ENCODE measurements at regions not wholly inside any gene's neighbourhood (a gene's known extent, or its start where the extent isn't known, plus 50 kb on each side); places are given as distances from the start of the nearest gene placed in this dataset.
"Not testable (repeated sequence)": the region's sequence is repeated elsewhere in the genome, so short reads cannot be mapped to it uniquely, and the experiment has no call there.

DNA sequence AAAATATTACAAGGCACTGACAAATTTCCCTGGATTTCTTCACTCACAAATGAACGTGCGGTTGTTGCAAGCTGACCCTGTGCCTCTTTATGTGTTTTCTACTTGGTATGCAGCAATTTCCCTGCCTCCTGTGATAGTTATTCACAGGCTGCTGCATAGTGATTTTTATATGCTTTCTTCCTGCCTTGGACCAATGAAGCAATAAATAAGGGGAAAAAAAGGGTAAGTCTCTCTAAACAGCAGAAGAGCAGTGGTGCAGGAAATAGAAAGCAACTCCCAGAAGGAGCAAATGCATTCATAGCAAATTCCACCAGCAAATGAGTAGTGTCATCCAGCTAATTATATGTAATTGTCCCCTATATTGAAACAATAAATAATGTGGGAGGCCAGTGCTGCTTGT is 737.9 kb downstream of the GALC start:
- Mint-ChIP-seq H3K36me3 (ENCODE audit: low read depth) (no peaks in the 10 kb centered on the region), H3K4me1 (ENCODE audit: low read depth) (no peaks in the 10 kb centered on the region), H3K27me3 (no peaks in the 10 kb centered on the region), H3K27ac (no peak overlapping the region), H3K4me3 (no peak overlapping the region), H3K9me3 (peaks cover 17% of the 10 kb centered on the region)

DNA sequence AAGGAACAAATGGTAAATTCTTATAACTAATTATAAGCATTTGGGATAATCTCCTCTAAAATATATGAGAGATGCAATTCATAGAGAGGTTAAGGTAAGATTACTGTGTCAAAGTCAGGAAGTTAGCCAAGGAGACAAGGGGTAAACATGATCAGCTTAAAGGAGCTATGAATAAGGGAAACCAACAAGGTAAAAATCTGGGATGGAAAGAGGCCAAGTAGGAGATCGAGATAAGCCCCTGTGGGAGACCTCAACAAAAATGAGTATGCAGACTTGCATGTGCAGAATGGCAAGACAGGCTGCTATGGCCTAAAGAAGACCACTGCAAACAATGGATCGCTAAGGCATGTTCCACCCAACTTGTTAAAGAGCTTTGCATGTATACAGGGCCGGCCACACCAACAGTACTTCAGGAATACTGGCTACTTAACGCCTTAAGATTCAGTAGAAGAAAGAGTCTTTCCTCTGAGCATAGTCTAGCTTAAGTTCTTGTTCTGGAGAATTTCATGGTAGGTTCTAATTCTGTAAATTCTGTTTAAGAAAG is 738.6 kb downstream of the GALC start:
- Mint-ChIP-seq H3K4me1 (ENCODE audit: low read depth) (no peaks in the 10 kb centered on the region), H3K4me3 (no peak overlapping the region), H3K27ac (no peak overlapping the region), H3K9me3 (peaks cover 10% of the 10 kb centered on the region), H3K36me3 (ENCODE audit: low read depth) (no peaks in the 10 kb centered on the region), H3K27me3 (no peaks in the 10 kb centered on the region)

DNA sequence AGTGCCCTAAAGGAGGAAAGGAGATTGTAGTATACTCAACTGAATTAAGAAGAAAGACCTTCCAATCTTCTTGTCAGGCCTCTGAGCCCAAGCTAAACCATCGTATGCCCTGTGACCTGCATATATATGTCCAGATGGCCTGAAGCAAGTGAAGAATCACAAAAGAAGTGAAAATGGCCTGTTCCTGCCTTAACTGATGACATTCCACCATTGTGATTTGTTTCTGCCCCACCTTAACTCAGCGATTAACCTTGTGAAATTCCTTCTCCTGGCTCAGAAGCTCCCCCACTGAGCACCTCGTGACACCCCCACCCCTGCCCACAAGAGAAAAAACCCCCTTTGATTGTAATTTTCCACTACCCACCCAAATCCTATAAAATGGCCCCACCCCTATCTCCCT is 739.2 kb downstream of the GALC start:
- not testable (repeated sequence) for H3K4me3 Mint-ChIP-seq; H3K36me3 Mint-ChIP-seq (ENCODE audit: low read depth); H3K27ac Mint-ChIP-seq; H3K4me1 Mint-ChIP-seq (ENCODE audit: low read depth); H3K27me3 Mint-ChIP-seq; H3K9me3 Mint-ChIP-seq

DNA sequence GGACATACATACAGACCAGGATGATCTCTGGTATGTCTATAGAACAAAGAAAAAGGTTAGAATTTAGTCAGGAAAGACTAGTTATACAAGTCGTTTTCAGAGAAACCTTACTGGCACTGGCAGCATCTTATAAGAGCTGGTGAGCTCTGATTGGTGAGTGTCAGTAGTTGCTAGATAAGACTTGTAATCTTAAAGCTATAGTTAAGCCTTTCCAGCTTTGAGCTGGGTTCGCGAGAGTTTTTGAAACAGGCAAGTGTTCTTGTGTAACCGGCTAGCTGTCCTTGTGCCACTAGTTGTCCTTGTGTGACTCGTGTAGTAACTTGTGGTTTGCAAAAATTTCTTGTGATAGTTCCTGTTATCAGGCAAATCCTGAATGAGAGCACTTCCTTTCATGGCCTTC is 740.9 kb downstream of the GALC start:
- Mint-ChIP-seq H3K27me3 (no peaks in the 10 kb centered on the region), H3K4me1 (ENCODE audit: low read depth) (no peaks in the 10 kb centered on the region), H3K27ac (no peak overlapping the region), H3K4me3 (no peak overlapping the region), H3K9me3 (peaks cover 15% of the 10 kb centered on the region), H3K36me3 (ENCODE audit: low read depth) (no peaks in the 10 kb centered on the region)

DNA sequence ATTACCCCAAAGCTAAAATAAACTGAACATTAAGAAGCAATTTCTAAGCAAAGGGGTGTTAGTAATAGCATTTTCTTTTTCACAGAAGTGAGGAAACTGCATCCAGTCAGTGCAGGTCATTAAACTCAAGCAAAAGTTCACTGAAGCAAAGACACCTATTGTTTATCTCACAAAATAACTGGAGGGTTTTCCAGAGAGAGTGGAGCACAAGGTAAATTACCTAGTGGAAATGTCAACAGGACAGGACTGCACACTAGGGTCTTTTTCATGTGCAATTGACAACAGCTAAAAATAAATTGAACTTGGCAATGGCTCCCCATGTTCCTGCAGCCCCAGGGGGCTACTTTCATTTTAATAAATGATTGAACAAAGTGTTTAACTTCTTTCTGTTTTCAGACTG is 742.0 kb downstream of the GALC start:
- no peaks in the 10 kb centered on the region for H3K27me3 Mint-ChIP-seq
- no peaks in the 10 kb centered on the region for H3K36me3 Mint-ChIP-seq (ENCODE audit: low read depth)
- no peak overlapping the region for H3K27ac Mint-ChIP-seq

DNA sequence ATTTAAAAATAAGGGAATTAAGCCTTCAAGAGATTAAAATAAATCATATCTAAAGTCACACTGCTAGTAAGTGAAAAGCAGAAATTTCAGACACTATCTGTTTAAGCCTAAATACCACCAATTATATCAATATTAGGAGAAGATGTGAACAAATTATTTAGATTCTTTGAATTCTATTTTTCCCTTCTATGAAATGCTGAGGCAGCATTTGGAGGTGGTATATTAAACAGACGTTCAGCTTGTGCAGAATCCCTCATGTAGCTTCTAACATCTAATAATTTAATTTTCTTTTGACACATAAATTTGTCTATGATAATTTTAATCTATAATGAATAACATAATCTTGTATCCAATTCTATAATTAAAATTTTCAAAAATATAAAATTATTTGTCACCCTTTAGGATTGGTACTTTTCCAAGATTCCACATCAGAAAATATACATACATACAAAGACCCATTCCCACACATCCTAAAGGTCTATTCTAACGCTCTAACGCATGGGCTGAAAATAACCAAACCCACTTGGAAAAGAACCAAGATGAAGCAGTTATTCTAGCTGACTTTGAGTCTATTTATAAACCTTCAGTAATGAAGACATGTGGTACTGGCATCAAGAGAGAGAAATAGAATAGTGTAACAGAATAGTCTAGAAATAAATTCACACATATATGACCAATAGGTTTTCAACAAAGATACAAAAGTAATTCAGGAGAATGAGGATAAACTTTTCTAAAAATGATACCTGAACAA is 751.8 kb downstream of the GALC start:
- no peaks in the 10 kb centered on the region for H3K36me3 Mint-ChIP-seq (ENCODE audit: low read depth)
- H3K9me3 Mint-ChIP-seq, result peaks cover 21% of the 10 kb centered on the region
- H3K27ac Mint-ChIP-seq, result no peak overlapping the region
- no peak overlapping the region for H3K4me3 Mint-ChIP-seq
- H3K27me3 Mint-ChIP-seq, result no peaks in the 10 kb centered on the region
- no peaks in the 10 kb centered on the region for H3K4me1 Mint-ChIP-seq (ENCODE audit: low read depth)

More for the DNA sequence above, 742.0 kb downstream of the GALC start:
- Mint-ChIP-seq H3K9me3 (peaks cover 17% of the 10 kb centered on the region), H3K4me3 (no peak overlapping the region), H3K4me1 (ENCODE audit: low read depth) (no peaks in the 10 kb centered on the region)

DNA sequence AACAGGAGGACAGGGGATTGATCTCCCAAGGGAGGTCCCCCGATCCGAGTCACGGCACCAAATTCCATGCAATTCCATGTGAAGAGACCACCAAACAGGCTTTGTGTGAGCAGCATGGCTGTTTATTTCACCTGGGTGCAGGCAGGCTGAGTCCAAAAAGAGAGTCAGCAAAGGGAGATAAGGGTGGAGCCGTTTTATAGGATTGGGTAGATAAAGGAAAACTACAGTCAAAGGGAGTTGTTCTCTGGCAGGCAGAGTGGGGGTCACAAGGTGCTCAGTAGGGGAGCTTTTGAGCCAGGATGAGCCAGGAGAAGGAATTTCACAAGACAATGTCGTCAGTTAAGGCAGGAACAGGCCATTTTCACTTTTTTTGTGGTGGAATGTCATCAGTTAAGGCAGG is 752.7 kb downstream of the GALC start:
- not testable (repeated sequence) for H3K27ac Mint-ChIP-seq; H3K27me3 Mint-ChIP-seq; H3K4me1 Mint-ChIP-seq (ENCODE audit: low read depth); H3K36me3 Mint-ChIP-seq (ENCODE audit: low read depth); H3K4me3 Mint-ChIP-seq
- H3K9me3 Mint-ChIP-seq, result peaks cover 27% of the 10 kb centered on the region

DNA sequence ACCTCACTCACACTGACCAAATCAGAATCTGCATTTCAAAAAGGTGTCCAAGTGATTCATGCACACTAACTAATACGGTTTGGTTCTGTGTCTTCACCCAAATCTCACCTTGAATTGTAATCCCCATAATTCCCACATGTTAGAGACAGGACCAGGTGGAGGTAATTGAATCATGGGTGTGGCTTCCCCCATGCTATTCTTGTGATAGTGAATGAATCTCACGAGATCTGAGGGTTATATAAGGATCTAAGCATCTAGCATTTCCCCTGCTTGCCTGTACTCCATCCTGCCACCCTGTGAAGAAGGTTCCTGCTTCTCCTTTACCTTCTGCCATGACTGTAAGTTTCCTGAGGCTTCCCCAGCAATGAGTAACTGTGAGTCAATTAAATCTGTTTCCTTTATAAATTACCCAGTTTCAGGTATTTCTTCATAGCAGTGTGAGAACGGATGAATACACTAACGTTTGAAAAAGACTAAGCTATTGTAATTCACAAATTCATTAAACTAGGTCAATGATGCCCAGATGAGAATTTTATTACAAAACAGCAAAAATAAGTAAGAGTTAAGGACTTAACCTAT is 759.1 kb downstream of the GALC start:
- Mint-ChIP-seq H3K27ac (no peak overlapping the region), H3K4me1 (ENCODE audit: low read depth) (no peaks in the 10 kb centered on the region), H3K9me3 (peaks cover 34% of the 10 kb centered on the region), H3K27me3 (no peaks in the 10 kb centered on the region), H3K36me3 (ENCODE audit: low read depth) (no peaks in the 10 kb centered on the region), H3K4me3 (no peak overlapping the region)

DNA sequence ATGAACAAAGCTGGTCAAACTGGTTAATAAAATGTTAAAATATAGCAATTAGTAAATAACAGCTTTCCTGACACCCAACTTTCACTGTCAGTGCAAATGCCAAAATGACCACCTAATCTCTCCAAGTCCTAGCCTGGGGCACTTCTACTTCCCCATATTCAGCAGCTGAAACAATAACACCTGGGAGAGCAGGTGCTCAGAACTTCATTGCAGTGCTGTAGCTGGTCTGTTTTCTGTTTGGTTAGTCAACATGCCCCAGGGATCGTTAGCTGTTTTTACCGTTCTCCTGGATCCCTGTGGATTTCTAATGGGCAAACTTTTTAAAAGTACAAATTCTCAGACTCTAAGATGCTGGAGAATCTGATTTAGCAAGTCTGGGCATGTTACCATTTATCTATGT is 759.7 kb downstream of the GALC start:
- no peaks in the 10 kb centered on the region for H3K36me3 Mint-ChIP-seq (ENCODE audit: low read depth)
- no peak overlapping the region for H3K27ac Mint-ChIP-seq
- no peak overlapping the region for H3K4me3 Mint-ChIP-seq
- H3K27me3 Mint-ChIP-seq, result no peaks in the 10 kb centered on the region
- H3K9me3 Mint-ChIP-seq, result peaks cover 30% of the 10 kb centered on the region
- H3K4me1 Mint-ChIP-seq (ENCODE audit: low read depth), result no peaks in the 10 kb centered on the region

DNA sequence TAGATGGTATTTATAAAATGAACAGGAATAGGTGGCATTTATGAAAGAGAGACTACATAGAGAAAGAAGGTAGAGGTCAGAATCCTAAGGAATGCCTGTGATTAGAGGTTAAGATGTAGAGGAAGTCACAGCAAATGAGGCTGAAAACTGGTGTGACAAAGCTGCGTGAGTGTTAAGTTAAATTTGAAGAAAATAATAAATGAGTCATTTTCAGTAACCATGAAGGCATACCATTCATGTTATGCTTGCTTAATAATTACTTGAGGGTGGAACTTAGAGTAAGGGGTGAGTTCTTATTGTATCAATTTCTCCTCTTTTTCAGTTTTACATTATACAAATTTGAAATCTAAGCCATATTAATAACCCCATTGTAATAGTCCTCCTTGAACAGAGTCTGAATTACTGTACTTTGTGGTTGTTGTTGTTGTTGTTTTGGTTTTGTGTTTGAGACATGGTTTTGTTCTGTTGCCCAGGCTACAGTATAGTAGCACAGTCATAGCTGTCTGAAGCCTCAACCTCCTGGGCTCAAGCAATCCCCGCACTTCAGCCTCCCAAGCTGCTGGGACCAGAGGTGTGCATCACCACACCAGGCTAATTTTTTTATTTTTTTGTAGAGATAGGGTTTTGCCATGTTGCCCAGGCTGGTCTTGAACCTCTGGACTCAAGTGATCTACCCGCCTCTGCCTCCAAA is 761.5 kb downstream of the GALC start:
- peaks cover 17% of the 10 kb centered on the region for H3K9me3 Mint-ChIP-seq

DNA sequence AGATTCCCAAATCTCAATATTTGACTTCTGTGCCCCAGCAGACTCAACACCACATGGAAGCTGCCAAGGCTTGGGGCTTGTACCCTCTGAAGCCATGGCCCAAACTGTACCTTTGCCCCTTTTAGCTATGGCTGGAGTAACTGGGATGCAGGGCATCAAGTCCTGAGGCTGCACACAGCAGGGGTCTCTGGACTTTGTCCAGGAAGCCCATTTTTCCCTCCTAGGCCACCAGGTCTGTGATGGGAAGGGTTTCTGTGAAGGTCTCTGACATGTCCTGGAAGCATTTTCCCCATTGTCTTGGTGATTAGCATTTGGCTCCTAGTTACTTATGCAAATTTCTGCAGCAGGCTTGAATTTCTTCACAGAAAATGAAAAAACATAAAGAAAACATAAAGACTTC is 762.3 kb downstream of the GALC start:
- H3K9me3 Mint-ChIP-seq, result peaks cover 11% of the 10 kb centered on the region
- no peak overlapping the region for H3K4me3 Mint-ChIP-seq
- H3K36me3 Mint-ChIP-seq (ENCODE audit: low read depth), result no peaks in the 10 kb centered on the region
- H3K27ac Mint-ChIP-seq, result no peak overlapping the region
- H3K27me3 Mint-ChIP-seq, result no peaks in the 10 kb centered on the region
- H3K4me1 Mint-ChIP-seq (ENCODE audit: low read depth), result no peaks in the 10 kb centered on the region

More for the DNA sequence above, 761.5 kb downstream of the GALC start:
- H3K4me1 Mint-ChIP-seq (ENCODE audit: low read depth), result no peaks in the 10 kb centered on the region
- H3K36me3 Mint-ChIP-seq (ENCODE audit: low read depth), result no peaks in the 10 kb centered on the region
- H3K4me3 Mint-ChIP-seq, result no peak overlapping the region
- H3K27ac Mint-ChIP-seq, result no peak overlapping the region
- no peaks in the 10 kb centered on the region for H3K27me3 Mint-ChIP-seq

DNA sequence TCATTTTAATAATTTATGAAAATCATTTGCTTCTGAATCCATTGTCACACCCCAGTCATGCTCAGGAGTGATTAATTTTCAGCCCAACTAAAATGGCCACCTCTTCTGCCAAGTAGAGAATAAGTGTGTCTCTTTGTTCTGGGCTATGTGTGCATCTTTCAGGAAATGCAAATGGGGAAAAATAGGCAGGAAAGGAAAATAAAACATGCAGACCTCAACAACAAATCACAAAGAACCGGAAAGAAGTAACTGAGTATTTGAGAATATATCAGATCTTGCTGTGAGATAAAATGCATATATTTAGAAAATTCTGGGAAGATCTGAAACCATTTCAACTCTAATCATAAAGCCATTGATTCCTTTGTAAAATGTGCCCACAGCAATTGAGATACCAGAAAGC is 763.9 kb downstream of the GALC start:
- H3K36me3 Mint-ChIP-seq (ENCODE audit: low read depth), result no peaks in the 10 kb centered on the region
- H3K4me1 Mint-ChIP-seq (ENCODE audit: low read depth), result no peaks in the 10 kb centered on the region
- no peak overlapping the region for H3K4me3 Mint-ChIP-seq
- H3K9me3 Mint-ChIP-seq, result peaks cover 4% of the 10 kb centered on the region
- no peak overlapping the region for H3K27ac Mint-ChIP-seq
- H3K27me3 Mint-ChIP-seq, result no peaks in the 10 kb centered on the region

DNA sequence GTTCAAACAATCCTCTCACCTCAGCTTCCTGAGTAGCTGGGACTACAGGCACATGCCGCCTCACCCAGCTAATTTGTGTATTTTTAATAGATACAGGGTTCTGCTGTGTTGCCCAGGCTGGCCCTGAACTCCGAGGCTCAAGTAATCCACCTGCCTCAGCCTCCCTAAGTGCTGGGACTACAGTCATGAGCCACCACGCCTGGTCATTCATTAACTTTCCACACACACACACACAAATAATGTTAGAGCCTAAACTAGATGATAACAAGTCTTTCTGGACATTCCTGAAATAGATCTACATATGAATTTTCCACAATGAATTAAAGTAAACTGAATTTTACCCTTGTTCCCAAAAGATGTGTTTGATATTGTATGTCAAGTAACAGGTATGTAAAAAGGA is 776.0 kb downstream of the GALC start:
- H3K4me3 Mint-ChIP-seq, result no peak overlapping the region
- H3K27ac Mint-ChIP-seq, result no peak overlapping the region
- no peaks in the 10 kb centered on the region for H3K36me3 Mint-ChIP-seq (ENCODE audit: low read depth)
- H3K9me3 Mint-ChIP-seq, result peaks cover 11% of the 10 kb centered on the region
- H3K27me3 Mint-ChIP-seq, result no peaks in the 10 kb centered on the region
- no peaks in the 10 kb centered on the region for H3K4me1 Mint-ChIP-seq (ENCODE audit: low read depth)

DNA sequence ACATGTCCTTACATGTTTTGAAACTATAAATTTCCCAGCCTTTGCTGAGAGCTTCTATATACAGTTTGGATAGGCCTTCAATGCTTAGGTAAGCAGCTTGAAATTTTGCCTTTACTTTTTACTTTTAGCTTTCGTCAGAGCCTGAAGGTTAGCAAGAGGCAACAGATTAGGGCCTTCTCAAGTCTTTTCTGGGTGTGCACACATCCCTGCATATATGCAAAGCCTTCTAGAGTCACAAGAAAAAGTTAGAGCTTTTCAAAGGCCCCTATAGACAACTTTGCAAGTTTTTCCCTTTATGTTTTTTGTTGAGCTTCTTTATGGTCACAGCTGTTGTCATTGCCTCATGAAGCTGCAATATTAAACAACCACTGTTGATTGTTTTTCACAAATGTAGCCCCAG is 778.4 kb downstream of the GALC start:
- no peaks in the 10 kb centered on the region for H3K4me1 Mint-ChIP-seq (ENCODE audit: low read depth)
- no peak overlapping the region for H3K4me3 Mint-ChIP-seq
- H3K9me3 Mint-ChIP-seq, result peaks cover 11% of the 10 kb centered on the region
- H3K36me3 Mint-ChIP-seq (ENCODE audit: low read depth), result no peaks in the 10 kb centered on the region
- no peaks in the 10 kb centered on the region for H3K27me3 Mint-ChIP-seq
- no peak overlapping the region for H3K27ac Mint-ChIP-seq

DNA sequence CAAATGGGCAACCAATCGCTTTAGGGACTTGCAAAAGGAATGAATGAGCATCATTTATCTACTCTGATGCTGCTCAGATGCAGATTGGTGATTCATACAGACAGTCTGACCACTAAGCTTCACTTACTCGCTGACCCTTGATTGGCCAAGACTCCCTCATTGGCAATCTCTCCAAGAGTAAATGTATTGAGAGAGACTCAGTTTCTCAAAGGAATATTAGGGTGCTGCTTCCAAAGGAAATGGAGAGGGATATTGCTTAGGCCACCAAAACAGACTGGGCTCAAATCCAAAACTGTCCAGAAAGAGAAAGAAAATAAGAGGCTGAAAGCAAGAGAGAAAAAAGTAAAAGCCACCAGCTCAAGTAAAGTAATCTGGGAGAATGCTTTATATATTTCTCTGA is 785.2 kb downstream of the GALC start:
- no peaks in the 10 kb centered on the region for H3K4me1 Mint-ChIP-seq (ENCODE audit: low read depth)
- no peak overlapping the region for H3K4me3 Mint-ChIP-seq
- H3K27me3 Mint-ChIP-seq, result no peaks in the 10 kb centered on the region
- peaks cover 20% of the 10 kb centered on the region for H3K9me3 Mint-ChIP-seq
- H3K27ac Mint-ChIP-seq, result no peak overlapping the region
- no peaks in the 10 kb centered on the region for H3K36me3 Mint-ChIP-seq (ENCODE audit: low read depth)

Measured in stimulated activated naive CD8-positive, alpha-beta T cell treated with anti-CD3 and anti-CD28 coated beads, Interleukin-15, Interleukin-2, amounts not matched to agents 100 ng/mL and 50 ng/mL, for 24 hours (primary cell).